Breast epithelium (tissue), 4 donors: ENCODE measurements at regions not wholly inside any gene's neighbourhood (a gene's known extent, or its start where the extent isn't known, plus 50 kb on each side); places are given as distances from the start of the nearest gene placed in this dataset.
"Not testable (repeated sequence)": the region's sequence is repeated elsewhere in the genome, so short reads cannot be mapped to it uniquely, and the experiment has no call there.

ENCODE experiments used
- DNase-seq, 2 donors: peaks; one replicate each; pipeline ENCODE4 v3.0.0-alpha.2; 2019; ENCODE audit warnings: low spot score in 2 of 2
- H3K27ac ChIP-seq, 2 donors: fragments of 200-600 bp; sonication (generic) in 1 of 2; one replicate each; pipeline ENCODE4 v1.5.1; 2016 to 2019; ENCODE audit warnings: mild to moderate bottlenecking in 1 of 2
- H3K27me3 ChIP-seq, 2 donors: fragments of 200-600 bp; sonication (generic) in 1 of 2; one replicate each; pipeline versions ENCODE4 v1.5.1 to v1.6.0; 2017 to 2019; ENCODE audit warnings: control low read depth in 1 of 2, mild to moderate bottlenecking in 1 of 2
- H3K36me3 ChIP-seq: fragments of 200-600 bp; one replicate; pipeline ENCODE4 v1.5.1; 2019
- H3K4me1 ChIP-seq, 2 donors: fragments of 200-600 bp; sonication (generic); one replicate each; pipeline ENCODE4 v1.5.1; 2016 to 2019; ENCODE audit warnings: control low read depth in 1 of 2
- H3K4me3 ChIP-seq, 3 donors: fragments of 200-600 bp; sonication (generic); 1 replicate in 2 of 3; 2 replicates in 1 of 3; pipeline ENCODE4 v1.5.1; 2016 to 2019; ENCODE audit warnings: mild to moderate bottlenecking in 3 of 3, moderate library complexity in 2 of 3
- H3K9me3 ChIP-seq, 2 donors: fragments of 200-600 bp; sonication (generic) in 1 of 2; one replicate each; pipeline ENCODE4 v1.5.1; 2016 to 2019; ENCODE audit warnings: control low read depth in 1 of 2
- POLR2A ChIP-seq: fragments of 450-650 bp; IDR thresholded peaks from one replicate; pipeline ENCODE4 v1.6.1; 2016; ENCODE audit warnings: antibody characterized with exemption, mild to moderate bottlenecking, moderate library complexity
- POLR2AphosphoS5 ChIP-seq, 3 donors: sonication (generic); formaldehyde crosslinking; IDR thresholded peaks; one replicate each; pipeline ENCODE4 v1.6.1; 2017; ENCODE audit warnings: antibody characterized with exemption in 3 of 3
- intact Hi-C: fragments of 100-400 bp; cut with DNase I; formaldehyde crosslinking; loops from one replicate; pipeline ENCODE4 v1.15.1; 2023; ENCODE audit warnings: low total_unique reads
- TF ChIP-seq, protein P1 (sequence below), 3 donors: fragments of 450-650 bp; IDR thresholded peaks; one replicate each; pipeline ENCODE4 v1.5.1; 2016 to 2017; ENCODE audit warnings: antibody characterized with exemption in 3 of 3, mild to moderate bottlenecking in 3 of 3, moderate library complexity in 3 of 3

DNA sequence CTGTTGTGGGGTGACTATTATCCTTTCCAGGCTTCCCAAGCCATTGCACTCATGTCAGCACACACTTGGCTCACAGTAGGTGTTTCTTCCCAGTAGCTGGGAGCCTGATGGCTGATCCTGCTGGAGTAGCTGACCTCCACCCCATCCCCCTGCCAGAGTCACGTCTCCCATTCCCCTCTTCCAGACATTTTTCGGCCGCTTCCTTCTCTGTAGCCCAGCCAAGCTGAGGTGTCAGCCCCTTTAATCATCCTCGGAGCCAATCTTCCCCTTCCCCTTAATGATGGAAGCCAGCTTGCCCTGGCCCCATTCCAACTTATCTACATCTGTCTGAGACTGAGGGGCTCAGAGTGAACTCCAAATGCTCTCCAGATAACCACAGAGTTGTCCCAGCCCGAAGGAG is 550.7 kb downstream of the MN1 start:
- Histone ChIP-seq H3K4me3 (no peak overlapping the region), H3K27me3 (no peaks in the 10 kb centered on the region), H3K27ac (no peak overlapping the region), H3K9me3 (peaks cover 8 to 13% of the 10 kb centered on the region in 2 donors), H3K4me1 (no peaks in the 10 kb centered on the region), H3K36me3 (no peaks in the 10 kb centered on the region)
- TF ChIP-seq POLR2A (no peak), POLR2AphosphoS5 (IDR thresholded peaks at IDR 0.05) (no peak)
- TF ChIP-seq, protein P1, sequence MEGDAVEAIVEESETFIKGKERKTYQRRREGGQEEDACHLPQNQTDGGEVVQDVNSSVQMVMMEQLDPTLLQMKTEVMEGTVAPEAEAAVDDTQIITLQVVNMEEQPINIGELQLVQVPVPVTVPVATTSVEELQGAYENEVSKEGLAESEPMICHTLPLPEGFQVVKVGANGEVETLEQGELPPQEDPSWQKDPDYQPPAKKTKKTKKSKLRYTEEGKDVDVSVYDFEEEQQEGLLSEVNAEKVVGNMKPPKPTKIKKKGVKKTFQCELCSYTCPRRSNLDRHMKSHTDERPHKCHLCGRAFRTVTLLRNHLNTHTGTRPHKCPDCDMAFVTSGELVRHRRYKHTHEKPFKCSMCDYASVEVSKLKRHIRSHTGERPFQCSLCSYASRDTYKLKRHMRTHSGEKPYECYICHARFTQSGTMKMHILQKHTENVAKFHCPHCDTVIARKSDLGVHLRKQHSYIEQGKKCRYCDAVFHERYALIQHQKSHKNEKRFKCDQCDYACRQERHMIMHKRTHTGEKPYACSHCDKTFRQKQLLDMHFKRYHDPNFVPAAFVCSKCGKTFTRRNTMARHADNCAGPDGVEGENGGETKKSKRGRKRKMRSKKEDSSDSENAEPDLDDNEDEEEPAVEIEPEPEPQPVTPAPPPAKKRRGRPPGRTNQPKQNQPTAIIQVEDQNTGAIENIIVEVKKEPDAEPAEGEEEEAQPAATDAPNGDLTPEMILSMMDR (IDR thresholded peaks at IDR 0.05), result no peak
- no peak for DNase-seq
- intact Hi-C loops, result no loop called here

DNA sequence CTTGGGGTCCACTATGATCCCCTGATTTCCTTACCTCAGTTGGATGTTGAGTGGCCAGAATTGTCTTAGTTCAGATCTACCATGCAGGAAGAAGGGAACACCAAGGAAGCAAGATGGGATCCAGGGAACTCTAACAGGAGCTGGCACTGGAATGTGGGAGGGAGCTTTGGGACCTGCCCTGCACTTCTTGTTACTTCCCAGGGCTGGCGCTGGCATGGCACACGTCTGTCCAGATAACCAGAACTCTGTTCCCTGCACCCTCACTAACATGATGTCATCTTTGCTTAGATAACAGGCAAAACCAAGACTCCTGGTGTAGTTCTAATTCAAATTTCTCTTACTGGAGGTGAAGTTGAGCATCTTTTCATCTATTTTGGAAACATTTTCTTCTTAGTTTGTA is 550.0 kb downstream of the MN1 start:
- intact Hi-C loops, result no loop called here

DNA sequence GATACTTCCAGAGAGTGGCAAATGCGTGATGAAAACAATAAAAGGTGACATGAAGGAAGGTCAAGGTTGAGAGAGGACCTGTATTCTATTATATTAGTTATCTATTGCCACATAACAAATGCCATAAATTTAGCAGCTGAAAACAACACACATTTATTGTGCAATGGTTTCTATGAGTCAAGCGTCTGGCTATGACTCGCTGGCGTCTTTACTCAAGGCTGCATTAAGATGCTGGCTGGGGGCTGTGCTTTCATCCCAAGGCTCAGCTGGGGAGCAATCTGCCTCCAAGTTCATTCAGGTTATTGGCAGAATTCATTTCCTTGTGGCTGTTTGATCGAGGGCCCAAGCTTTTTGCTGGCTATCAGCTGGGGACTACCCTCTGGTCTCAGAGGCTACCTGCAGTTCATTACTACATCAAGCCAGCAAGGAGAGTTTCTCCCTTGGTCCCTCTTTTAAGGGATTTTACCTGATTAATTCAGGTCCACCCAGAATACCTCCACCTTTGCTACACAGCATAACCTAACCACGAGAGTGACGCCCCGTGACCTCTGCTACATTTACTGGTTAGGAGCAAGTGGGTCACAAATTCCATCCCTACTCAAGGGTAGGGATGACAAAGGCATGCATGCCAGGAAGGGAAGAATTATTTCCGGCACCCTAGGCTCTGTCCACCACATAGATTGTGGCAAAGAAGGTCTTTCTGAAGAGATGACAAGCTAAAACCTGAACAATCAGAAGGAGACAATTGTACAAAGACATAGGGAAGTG is 549.1 kb downstream of the MN1 start:
- DNase-seq, result no peak
- no peaks in the 10 kb centered on the region for H3K27me3 ChIP-seq

More for the DNA sequence above, 550.0 kb downstream of the MN1 start:
- no peak overlapping the region for H3K4me3 ChIP-seq
- no peak overlapping the region for H3K27ac ChIP-seq
- H3K4me1 ChIP-seq, result no peaks in the 10 kb centered on the region
- no peaks in the 10 kb centered on the region for H3K27me3 ChIP-seq
- DNase-seq, result no peak
- TF ChIP-seq POLR2AphosphoS5 (IDR thresholded peaks at IDR 0.05) (no peak), POLR2A (no peak)
- TF ChIP-seq, protein P1 (IDR thresholded peaks at IDR 0.05), result no peak
- H3K36me3 ChIP-seq, result no peaks in the 10 kb centered on the region
- H3K9me3 ChIP-seq, result peaks cover 12 to 18% of the 10 kb centered on the region in 2 donors

DNA sequence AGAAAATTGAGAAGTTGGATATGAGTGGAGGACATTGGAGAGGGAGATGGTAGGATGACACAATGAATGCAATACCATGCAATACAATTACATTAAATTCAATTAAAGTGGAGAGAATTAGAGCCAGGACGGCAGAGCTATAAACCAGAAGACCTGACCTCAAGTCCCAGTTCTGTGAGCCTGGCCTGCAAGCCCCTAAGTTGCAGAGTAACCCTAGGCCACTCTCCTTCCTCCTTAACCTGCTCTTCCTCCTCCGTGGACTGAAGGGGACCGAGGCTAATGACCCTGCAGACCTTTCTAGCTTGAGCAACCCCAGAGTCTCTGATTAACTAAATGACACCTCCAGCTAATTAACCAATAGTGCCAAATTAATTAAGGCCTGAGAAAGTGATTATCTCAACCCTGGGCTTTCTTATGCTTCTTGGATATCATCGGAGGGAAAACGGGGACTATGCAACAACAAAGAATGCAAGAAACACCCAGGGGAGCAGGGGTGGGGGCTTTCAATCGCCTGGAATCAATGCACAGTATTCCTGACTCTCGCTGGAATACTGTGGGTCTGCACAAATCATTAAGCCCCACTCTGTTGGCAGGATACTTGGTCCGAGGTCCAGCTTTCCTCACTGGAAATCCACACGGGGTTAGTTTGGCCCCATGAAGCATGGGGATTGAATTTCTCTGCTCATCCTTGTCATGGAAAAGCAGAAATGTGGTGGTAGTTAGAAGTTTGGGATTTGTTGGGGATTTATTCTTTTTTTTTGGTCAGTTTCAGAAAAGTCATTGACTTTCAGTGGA is 548.3 kb downstream of the MN1 start:
- intact Hi-C loops, result no loop called here
- no peak overlapping the region for H3K27ac ChIP-seq
- H3K4me1 ChIP-seq, result no peaks in the 10 kb centered on the region
- H3K36me3 ChIP-seq, result no peaks in the 10 kb centered on the region
- H3K27me3 ChIP-seq, result no peaks in the 10 kb centered on the region
- H3K4me3 ChIP-seq, result no peak overlapping the region
- TF ChIP-seq, protein P1 (IDR thresholded peaks at IDR 0.05), result no peak
- TF ChIP-seq POLR2A (no peak), POLR2AphosphoS5 (IDR thresholded peaks at IDR 0.05) (no peak)
- peaks cover 12 to 18% of the 10 kb centered on the region in 2 donors for H3K9me3 ChIP-seq
- no peak for DNase-seq

More for the DNA sequence above, 549.1 kb downstream of the MN1 start:
- no peaks in the 10 kb centered on the region for H3K4me1 ChIP-seq
- H3K27ac ChIP-seq, result no peak overlapping the region
- intact Hi-C loops, result no loop called here
- H3K36me3 ChIP-seq, result no peaks in the 10 kb centered on the region
- H3K9me3 ChIP-seq, result peaks cover 12 to 18% of the 10 kb centered on the region in 2 donors
- TF ChIP-seq, protein P1 (IDR thresholded peaks at IDR 0.05), result no peak
- peak in 2 of 3 donors; percentile 24 to 44 for TF ChIP-seq POLR2AphosphoS5 (IDR thresholded peaks at IDR 0.05)
- no peak for TF ChIP-seq POLR2A
- H3K4me3 ChIP-seq, result no peak overlapping the region

DNA sequence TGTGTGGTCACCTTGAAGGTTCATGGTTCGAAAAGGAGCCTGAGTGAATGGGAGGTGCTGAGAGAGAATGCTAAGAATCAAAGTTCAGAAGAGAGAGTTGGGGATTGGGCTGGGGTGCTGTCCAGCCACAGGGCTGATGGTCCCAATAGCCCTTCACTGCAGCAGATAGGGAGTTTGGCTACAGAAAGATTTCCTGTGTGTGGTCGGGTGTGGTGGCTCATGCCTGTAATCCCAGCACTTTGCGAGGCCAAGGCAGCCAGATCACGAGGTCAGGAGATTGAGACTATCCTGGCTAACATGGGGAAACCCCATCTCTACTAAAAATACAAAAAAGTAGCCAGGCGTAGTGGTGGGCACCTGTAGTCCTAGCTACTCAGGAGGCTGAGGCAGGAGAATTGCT is 547.5 kb downstream of the MN1 start:
- H3K27me3 ChIP-seq, intact Hi-C loops, H3K4me3 ChIP-seq, H3K4me1 ChIP-seq, H3K36me3 ChIP-seq, DNase-seq, H3K27ac ChIP-seq: not testable (repeated sequence)
- peaks cover 12 to 18% of the 10 kb centered on the region in 2 donors for H3K9me3 ChIP-seq
